ENCODE measurements at regions not wholly inside any gene's neighbourhood (a gene's known extent, or its start where the extent isn't known, plus 50 kb on each side); places are given as distances from the start of the nearest gene placed in this dataset.
"Not testable (repeated sequence)": the region's sequence is repeated elsewhere in the genome, so short reads cannot be mapped to it uniquely, and the experiment has no call there.

- DNase-seq (ENCODE audit: low spot score), result no peak
Measured at GRCh38 chr5:42089705-42090104, 164.6 kb downstream of the FBXO4 start.

- DNase-seq (ENCODE audit: low spot score), result no peak
Measured at GRCh38 chr5:42090162-42090561, 165.1 kb downstream of the FBXO4 start.

GRCh38 chr5:42099846-42100245, 174.8 kb downstream of the FBXO4 start:
- DNase-seq (ENCODE audit: low spot score), result not testable (repeated sequence)

DNA sequence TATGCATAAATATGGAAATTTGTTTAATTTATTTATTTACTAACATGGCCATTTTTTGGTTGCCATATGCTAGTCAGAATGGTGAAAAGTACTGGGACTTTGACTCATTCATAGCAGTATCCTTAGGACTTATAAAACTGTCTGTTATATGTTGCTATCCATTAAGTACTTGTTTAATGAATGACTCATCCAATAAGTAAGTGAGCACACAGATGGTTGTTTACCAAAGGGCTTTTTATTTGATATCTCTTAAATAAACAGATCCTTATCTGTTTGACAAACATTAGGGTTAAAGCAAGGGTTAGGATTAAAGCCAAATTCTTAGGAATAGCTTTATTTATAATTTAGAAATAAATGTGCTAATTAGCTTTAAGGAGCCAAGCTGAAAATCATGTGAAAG, 183.4 kb downstream of the FBXO4 start:
- DNase-seq (ENCODE audit: low spot score), result no peak

DNA sequence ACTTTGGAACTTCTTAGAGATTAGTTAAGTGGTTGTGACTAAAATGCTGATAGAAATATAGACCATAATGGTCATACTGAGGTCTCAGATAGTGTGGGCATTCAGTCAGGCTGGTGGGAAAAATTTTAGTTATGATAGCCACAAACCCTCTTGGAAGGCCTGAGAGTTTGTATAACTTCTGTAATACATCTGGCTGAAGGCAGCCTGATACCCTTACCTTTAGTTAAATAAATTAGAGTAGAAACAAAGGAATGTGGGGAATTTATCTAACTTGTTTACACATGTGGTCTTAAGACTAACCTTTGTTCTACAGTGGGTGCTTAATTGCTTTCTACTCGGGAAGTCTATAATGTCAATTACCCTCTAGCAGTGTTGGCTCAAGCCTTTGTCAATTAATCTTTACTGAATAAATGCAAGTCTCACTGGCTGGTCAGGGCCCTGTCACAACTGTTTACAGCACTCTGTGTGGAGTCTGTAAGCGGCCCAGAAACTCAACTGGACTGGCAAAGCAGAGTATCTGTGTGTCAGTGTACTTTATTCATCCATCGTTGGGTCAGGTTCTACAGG, 184.0 kb downstream of the FBXO4 start:
- DNase-seq (ENCODE audit: low spot score), result no peak

GRCh38 chr5:42115721-42116120, 190.6 kb downstream of the FBXO4 start:
- DNase-seq (ENCODE audit: low spot score), result not testable (repeated sequence)

- DNase-seq (ENCODE audit: low spot score), result no peak
Measured at GRCh38 chr5:42120070-42120469, 195.0 kb downstream of the FBXO4 start.

- DNase-seq (ENCODE audit: low spot score), result no peak
Measured at GRCh38 chr5:42121401-42121800, 196.3 kb downstream of the FBXO4 start.

GRCh38 chr5:42131081-42131480, 206.0 kb downstream of the FBXO4 start:
- DNase-seq (ENCODE audit: low spot score), result no peak

- no peak for DNase-seq (ENCODE audit: low spot score)
Measured at GRCh38 chr5:42143361-42143760, 218.3 kb downstream of the FBXO4 start.

- no peak for DNase-seq (ENCODE audit: low spot score)
Measured at GRCh38 chr5:42148813-42149212, 223.7 kb downstream of the FBXO4 start.

DNA sequence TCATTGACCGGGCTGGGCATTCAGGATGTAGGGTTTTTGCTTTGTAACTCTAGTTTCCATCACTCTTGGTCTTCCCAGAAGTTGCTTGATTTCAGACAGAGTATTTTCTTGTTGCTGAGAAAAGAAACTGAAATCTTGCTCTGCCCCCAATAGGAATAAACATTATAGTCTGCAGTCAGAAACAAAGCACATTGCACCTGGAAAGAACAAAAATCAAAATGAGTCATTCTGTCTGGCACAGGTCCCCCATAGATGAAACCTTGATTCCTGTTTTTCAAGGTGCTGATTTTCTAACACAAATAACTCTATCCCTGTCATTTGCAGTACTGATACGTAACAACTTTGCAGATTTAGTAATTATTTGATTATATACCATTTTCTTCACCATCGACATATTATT, 232.1 kb downstream of the FBXO4 start:
- no peak for DNase-seq (ENCODE audit: low spot score)

DNA sequence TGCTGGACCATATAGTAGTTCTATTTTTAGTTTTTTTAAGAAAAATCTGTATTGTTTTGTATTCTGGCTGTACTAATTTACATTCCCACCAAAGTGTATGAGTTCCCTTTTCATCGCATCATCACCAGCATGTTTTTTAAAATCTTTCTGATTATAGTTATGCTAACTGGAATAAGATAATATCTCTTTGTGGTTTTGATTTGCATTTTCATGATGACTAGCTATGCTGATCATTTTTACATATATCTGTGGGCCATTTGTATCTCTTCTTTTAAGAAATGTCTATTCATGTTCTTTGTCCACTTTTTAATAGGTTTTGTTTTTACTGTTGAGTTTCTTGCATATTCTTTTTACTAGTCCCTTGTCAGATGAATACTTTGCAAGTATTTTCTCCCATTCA, 238.0 kb downstream of the FBXO4 start:
- no peak for DNase-seq (ENCODE audit: low spot score)

- DNase-seq (ENCODE audit: low spot score), result no peak
Measured at GRCh38 chr5:42168091-42168670, 243.1 kb downstream of the FBXO4 start.

- not testable (repeated sequence) for DNase-seq (ENCODE audit: low spot score)
Measured at GRCh38 chr5:42176118-42176517, 247.1 kb upstream of the GHR start.

- DNase-seq (ENCODE audit: low spot score), result not testable (repeated sequence)
Measured at GRCh38 chr5:42179843-42180242, 243.4 kb upstream of the GHR start.

GRCh38 chr5:42216904-42217303, 206.3 kb upstream of the GHR start:
- no peak for DNase-seq (ENCODE audit: low spot score)

- DNase-seq (ENCODE audit: low spot score), result no peak
Measured at GRCh38 chr5:42217791-42218190, 205.4 kb upstream of the GHR start.

DNA sequence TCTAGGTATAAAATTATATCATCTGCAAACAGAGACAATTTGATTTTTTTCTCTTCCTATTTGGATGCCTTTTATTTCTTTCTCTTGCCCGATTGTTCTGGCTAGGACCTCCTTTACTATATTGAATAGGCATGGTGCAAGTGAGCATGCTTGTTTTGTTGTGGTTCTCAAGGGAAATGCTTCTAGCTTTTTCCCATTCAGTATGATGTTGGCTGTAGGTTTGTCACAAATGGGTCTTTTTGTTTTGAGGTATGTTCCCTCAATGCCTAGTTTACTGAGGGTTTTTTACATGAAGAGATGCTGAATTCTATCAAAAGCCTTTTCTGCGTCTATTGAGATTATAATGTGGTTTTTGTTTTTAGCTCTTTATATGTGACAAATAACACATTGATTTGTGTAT, 198.2 kb upstream of the GHR start:
- no peak for DNase-seq (ENCODE audit: low spot score)

- no peak for DNase-seq (ENCODE audit: low spot score)
Measured at GRCh38 chr5:42228279-42228678, 195.0 kb upstream of the GHR start.

GRCh38 chr5:42230839-42231238, 192.4 kb upstream of the GHR start:
- DNase-seq (ENCODE audit: low spot score), result no peak

DNA sequence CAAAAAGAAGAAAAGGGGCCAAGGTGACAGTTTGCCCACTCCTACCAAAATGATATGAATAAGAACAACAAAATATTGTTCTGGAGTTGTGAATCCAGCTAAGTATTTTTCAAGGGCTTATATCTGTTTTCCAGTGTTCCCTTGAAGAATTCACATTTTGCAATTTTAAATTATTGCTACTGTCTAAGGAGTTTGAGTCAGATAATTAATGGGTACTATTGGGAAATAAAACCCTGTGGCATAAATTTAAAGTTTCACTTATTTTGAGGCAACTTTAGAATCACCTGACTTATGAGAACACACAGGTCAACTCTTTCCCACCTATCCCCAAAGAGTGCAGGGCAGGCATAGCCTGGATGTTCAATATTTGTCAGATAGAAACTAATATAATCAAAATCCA, 188.0 kb upstream of the GHR start:
- DNase-seq (ENCODE audit: low spot score), result no peak

DNA sequence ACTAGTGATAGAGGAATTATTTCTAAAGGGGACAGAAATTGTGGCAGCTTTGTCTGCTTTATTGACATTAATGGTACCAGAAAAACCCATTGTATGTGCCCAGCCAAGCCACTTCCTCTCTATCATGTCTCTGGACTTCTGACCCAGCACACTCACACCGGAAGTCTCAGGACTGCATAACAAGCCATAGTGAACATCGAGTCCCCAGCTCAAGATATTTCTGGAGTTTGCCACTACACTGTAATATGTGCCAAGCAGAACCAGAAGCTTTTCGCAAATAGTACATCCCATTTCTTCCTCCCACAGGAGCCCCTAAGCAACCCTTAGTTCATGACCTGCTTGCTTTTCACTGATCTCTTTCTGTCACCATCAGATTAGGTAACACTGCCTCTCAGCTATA, 187.4 kb upstream of the GHR start:
- DNase-seq (ENCODE audit: low spot score), result no peak

- DNase-seq (ENCODE audit: low spot score), result no peak
Measured at GRCh38 chr5:42241636-42242035, 181.6 kb upstream of the GHR start.

Measured in cerebellar cortex (tissue), 1 donor.